KMS-11 (cell line): ENCODE measurements at regions not wholly inside any gene's neighbourhood (a gene's known extent, or its start where the extent isn't known, plus 50 kb on each side); places are given as distances from the start of the nearest gene placed in this dataset.
A peak's percentile ranks its signal among the peaks of the same experiment; 100 is the strongest.

Source experiments
- H2AFZ ChIP-seq: fragments of 200-600 bp; sonication (generic); 2 replicates; pipeline ENCODE4 v1.6.1; 2016; ENCODE audit warnings: antibody characterized with exemption, mixed run types, low read depth
- H3K27ac ChIP-seq: fragments of 200-600 bp; sonication (generic); 2 replicates; pipeline ENCODE4 v1.6.1; 2016; ENCODE audit warnings: mild to moderate bottlenecking, mixed run types
- H3K27me3 ChIP-seq: fragments of 200-600 bp; sonication (generic); 2 replicates; pipeline ENCODE4 v1.6.1; 2017; ENCODE audit warnings: mild to moderate bottlenecking, low read depth, mixed run types, moderate library complexity; ENCODE audit not compliant: insufficient read depth
- H3K36me3 ChIP-seq: fragments of 200-600 bp; sonication (generic); 2 replicates; pipeline ENCODE4 v1.6.1; 2017; ENCODE audit warnings: mild to moderate bottlenecking, mixed run types; ENCODE audit not compliant: insufficient read depth
- H3K4me1 ChIP-seq: fragments of 200-600 bp; sonication (generic); 2 replicates; pipeline ENCODE4 v1.6.1; 2016; ENCODE audit warnings: mild to moderate bottlenecking, low read depth, mixed run types; ENCODE audit not compliant: poor library complexity, severe bottlenecking
- H3K4me2 ChIP-seq: fragments of 200-600 bp; sonication (generic); 2 replicates; pipeline ENCODE4 v1.7.0; 2016; ENCODE audit warnings: mild to moderate bottlenecking, mixed run types
- H3K4me3 ChIP-seq: fragments of 200-600 bp; sonication (generic); IDR thresholded peaks from 2 replicates; pipeline ENCODE4 v1.6.1; 2017; ENCODE audit warnings: low read depth, low read length, mixed read lengths; ENCODE audit not compliant: insufficient read depth
- H3K79me2 ChIP-seq: fragments of 200-600 bp; sonication (generic); 2 replicates; pipeline ENCODE4 v1.6.1; 2016; ENCODE audit warnings: low read depth, mixed run types; ENCODE audit not compliant: insufficient read depth
- H3K9ac ChIP-seq: fragments of 200-600 bp; sonication (generic); 2 replicates; pipeline ENCODE4 v1.6.1; 2016; ENCODE audit warnings: mild to moderate bottlenecking, mixed run types
- H4K20me1 ChIP-seq: fragments of 200-600 bp; sonication (generic); 2 replicates; pipeline ENCODE4 v1.6.1; 2016; ENCODE audit warnings: mild to moderate bottlenecking, mixed run types; ENCODE audit not compliant: insufficient read depth
- CTCF ChIP-seq: fragments of 200-600 bp; sonication (generic); conservative IDR thresholded peaks from 2 replicates; pipeline ENCODE4 v1.6.1; 2017; ENCODE audit warnings: low read depth, mild to moderate bottlenecking, antibody characterized with exemption, low read length, moderate library complexity, mixed read lengths

- H3K4me1 ChIP-seq = peaks cover 4% of the 10 kb centered on the region
- H3K27me3 ChIP-seq = no peaks in the 10 kb centered on the region
- no peak overlapping the region for H3K27ac ChIP-seq
- no peaks in the 10 kb centered on the region for H4K20me1 ChIP-seq
- H3K36me3 ChIP-seq = no peaks in the 10 kb centered on the region
- no peak overlapping the region for H3K9ac ChIP-seq
- H3K4me3 ChIP-seq = no peak overlapping the region
- no peak for TF ChIP-seq CTCF
- no peak overlapping the region for H2AFZ ChIP-seq
- H3K4me2 ChIP-seq = no peak overlapping the region
- H3K79me2 ChIP-seq = no peaks in the 10 kb centered on the region
Observed at GRCh38 chr2:51448911-51449310, 417.0 kb upstream of the NRXN1 start.

GRCh38 chr2:51441786-51442185, 409.9 kb upstream of the NRXN1 start:
- no peak for TF ChIP-seq CTCF
- no peaks in the 10 kb centered on the region for H3K4me1 ChIP-seq
- H3K27ac ChIP-seq = no peak overlapping the region
- no peaks in the 10 kb centered on the region for H3K79me2 ChIP-seq
- no peak overlapping the region for H3K9ac ChIP-seq
- H4K20me1 ChIP-seq = no peaks in the 10 kb centered on the region
- H3K27me3 ChIP-seq = no peaks in the 10 kb centered on the region
- no peak overlapping the region for H3K4me3 ChIP-seq
- H3K4me2 ChIP-seq = no peak overlapping the region
- H3K36me3 ChIP-seq = no peaks in the 10 kb centered on the region
- no peak overlapping the region for H2AFZ ChIP-seq

- H3K4me1 ChIP-seq = no peaks in the 10 kb centered on the region
- H3K79me2 ChIP-seq = no peaks in the 10 kb centered on the region
- no peak overlapping the region for H3K9ac ChIP-seq
- H3K36me3 ChIP-seq = no peaks in the 10 kb centered on the region
- no peak overlapping the region for H3K4me2 ChIP-seq
- no peaks in the 10 kb centered on the region for H4K20me1 ChIP-seq
- H2AFZ ChIP-seq = no peak overlapping the region
- TF ChIP-seq CTCF = 0 out of 2 replicates have a peak, but pooled peaks have one; percentile 29
- H3K4me3 ChIP-seq = no peak overlapping the region
- H3K27ac ChIP-seq = no peak overlapping the region
- no peaks in the 10 kb centered on the region for H3K27me3 ChIP-seq
Observed at GRCh38 chr2:51424418-51424817, 392.5 kb upstream of the NRXN1 start.

GRCh38 chr2:51420511-51420910, 388.6 kb upstream of the NRXN1 start:
- no peak overlapping the region for H3K27ac ChIP-seq

More at GRCh38 chr2:51420511-51420910, 388.6 kb upstream of the NRXN1 start:
- no peak overlapping the region for H3K4me3 ChIP-seq
- no peaks in the 10 kb centered on the region for H3K4me1 ChIP-seq
- no peak for TF ChIP-seq CTCF
- H4K20me1 ChIP-seq = no peaks in the 10 kb centered on the region
- no peak overlapping the region for H2AFZ ChIP-seq
- no peaks in the 10 kb centered on the region for H3K79me2 ChIP-seq
- no peak overlapping the region for H3K4me2 ChIP-seq
- no peak overlapping the region for H3K9ac ChIP-seq
- no peaks in the 10 kb centered on the region for H3K27me3 ChIP-seq
- no peaks in the 10 kb centered on the region for H3K36me3 ChIP-seq
